ENCODE measurements at regions not wholly inside any gene's neighbourhood (a gene's known extent, or its start where the extent isn't known, plus 50 kb on each side); places are given as distances from the start of the nearest gene placed in this dataset.

GRCh38 chr21:41585199-41585994, 77.4 kb upstream of the TMPRSS2 start:
- no peak for TF ChIP-seq POLR2AphosphoS5 (IDR thresholded peaks at IDR 0.05; ENCODE audit: insufficient read depth in 1 of 2, low read depth in 1 of 2)
- TF ChIP-seq CTCF (IDR thresholded peaks at IDR 0.05), result no peak

Measured in vagina (tissue), 2 donors.